Activated CD8-positive, alpha-beta memory T cell treated with anti-CD3 and anti-CD28 coated beads, Interleukin-2, amount 10 ng/mL, durations not matched to agents 7 days and 5 days (primary cell): ENCODE measurements at regions not wholly inside any gene's neighbourhood (a gene's known extent, or its start where the extent isn't known, plus 50 kb on each side); places are given as distances from the start of the nearest gene placed in this dataset.
"Not testable (repeated sequence)": the region's sequence is repeated elsewhere in the genome, so short reads cannot be mapped to it uniquely, and the experiment has no call there.

Experiments
- ATAC-seq: fragments of 150-1000 bp; cut with Tn5 transposase; one replicate; pipeline ENCODE4 v1.10.0; 2021; ENCODE audit warnings: moderate library complexity
- CTCF ChIA-PET: fragments of 350-600 bp; sonication (Branson Sonifier 250); formaldehyde crosslinking; loops from one replicate; lab custom pipeline; 2021; ENCODE audit warnings: antibody characterized with exemption; lab: Charles Lee
- DNase-seq: peaks from one replicate; pipeline ENCODE4 v3.0.0-alpha.2; 2020
- H3K27ac Mint-ChIP-seq: one replicate; pipeline ENCODE4 v1.8.0; 2021; ENCODE audit warnings: mild to moderate bottlenecking, mixed read lengths
- H3K27me3 Mint-ChIP-seq: one replicate; pipeline ENCODE4 v1.8.0; 2021; ENCODE audit warnings: mixed read lengths
- H3K36me3 Mint-ChIP-seq: one replicate; pipeline ENCODE4 v1.8.0; 2021; ENCODE audit warnings: mild to moderate bottlenecking, mixed read lengths
- H3K4me1 Mint-ChIP-seq: one replicate; pipeline ENCODE4 v1.8.0; 2021; ENCODE audit warnings: mixed read lengths
- H3K4me3 Mint-ChIP-seq: one replicate; pipeline ENCODE4 v1.8.0; 2021; ENCODE audit warnings: mild to moderate bottlenecking, moderate library complexity, mixed read lengths
- H3K9me3 Mint-ChIP-seq: one replicate; pipeline ENCODE4 v1.8.0; 2022; ENCODE audit warnings: low read depth, mixed read lengths

DNA sequence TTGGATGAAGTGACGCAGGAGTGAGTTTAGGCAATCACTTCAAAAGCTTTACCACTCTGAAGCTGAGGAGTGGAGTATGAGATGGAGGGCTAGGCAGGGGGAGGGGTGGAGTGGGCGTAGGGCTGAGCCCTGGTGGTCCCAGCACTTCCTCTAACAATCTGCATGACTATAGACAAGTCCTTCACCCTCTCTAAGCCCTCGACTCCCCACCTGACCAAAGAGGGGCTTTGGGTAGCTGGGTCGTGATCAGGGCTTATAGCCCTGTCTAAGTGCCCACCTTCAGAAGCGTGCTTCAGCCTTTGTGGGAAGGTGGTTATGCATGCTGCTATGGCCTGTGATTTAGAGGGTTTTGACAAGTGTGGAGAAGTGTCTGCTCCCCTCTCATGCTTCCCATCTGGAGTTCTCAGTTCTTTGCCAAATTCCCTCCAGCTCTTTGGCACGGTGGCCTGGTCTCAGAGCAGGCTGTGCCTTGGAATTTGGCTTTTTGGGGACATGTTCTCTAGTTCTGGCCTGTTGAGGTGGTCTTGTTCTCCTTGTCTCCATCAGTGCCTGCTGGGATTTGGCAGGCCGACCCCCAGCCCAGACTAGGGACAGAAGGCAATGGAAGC is 53.0 kb downstream of the ACTBL2 start:
- ATAC-seq, result no peak
- Mint-ChIP-seq H3K27me3 (peaks cover 2% of the 10 kb centered on the region), H3K36me3 (no peaks in the 10 kb centered on the region), H3K27ac (no peak overlapping the region), H3K4me1 (no peaks in the 10 kb centered on the region), H3K9me3 (no peaks in the 10 kb centered on the region), H3K4me3 (no peak overlapping the region)
- CTCF ChIA-PET, result no interaction called here
- DNase-seq, result no peak

- H3K27ac Mint-ChIP-seq, H3K27me3 Mint-ChIP-seq, H3K4me3 Mint-ChIP-seq, H3K4me1 Mint-ChIP-seq, CTCF ChIA-PET, H3K36me3 Mint-ChIP-seq, DNase-seq, H3K9me3 Mint-ChIP-seq, ATAC-seq: not testable (repeated sequence)
Measured at GRCh38 chr5:57429021-57429420, 53.6 kb downstream of the ACTBL2 start.

GRCh38 chr5:57422993-57423392 is 59.6 kb downstream of the ACTBL2 start:
- no peak overlapping the region for H3K27ac Mint-ChIP-seq
- DNase-seq (no peak), ATAC-seq (no peak)
- CTCF ChIA-PET, result no interaction called here
- H3K36me3 Mint-ChIP-seq, result no peaks in the 10 kb centered on the region
- H3K4me3 Mint-ChIP-seq, result no peak overlapping the region
- peaks cover 4% of the 10 kb centered on the region for H3K27me3 Mint-ChIP-seq
- no peaks in the 10 kb centered on the region for H3K9me3 Mint-ChIP-seq
- no peaks in the 10 kb centered on the region for H3K4me1 Mint-ChIP-seq

- Mint-ChIP-seq H3K4me1 (no peaks in the 10 kb centered on the region), H3K27ac (no peak overlapping the region), H3K27me3 (peaks cover 5% of the 10 kb centered on the region), H3K4me3 (no peak overlapping the region), H3K9me3 (no peaks in the 10 kb centered on the region), H3K36me3 (no peaks in the 10 kb centered on the region)
- no peak for DNase-seq
- CTCF ChIA-PET, result interaction anchor here (0.8 kb wide), 1 partner anchor 11 kb away, joined by 3 read pairs; no protein-coding TSS in a partner anchor
- no peak for ATAC-seq
Measured at GRCh38 chr5:57422341-57422740, 60.3 kb downstream of the ACTBL2 start.

DNA sequence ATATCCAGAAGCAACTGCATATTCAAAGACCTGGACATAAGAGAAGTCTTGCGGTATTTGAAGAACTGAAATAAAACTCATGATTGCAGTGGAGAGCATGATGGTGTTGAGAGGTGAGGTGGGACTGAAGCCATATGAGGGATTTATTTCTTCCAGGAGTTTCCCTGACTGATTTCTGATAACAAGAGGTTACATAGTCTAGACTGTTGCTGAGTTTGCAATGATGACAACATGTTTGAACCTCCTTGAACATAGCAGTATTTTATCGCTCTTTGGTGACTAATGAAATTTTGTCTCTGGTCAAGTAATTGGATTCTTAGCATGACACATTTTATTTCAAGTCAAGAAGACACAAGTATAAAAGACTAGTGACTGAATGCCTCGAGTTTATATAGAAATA is 61.8 kb downstream of the ACTBL2 start:
- Mint-ChIP-seq H3K4me3 (no peak overlapping the region), H3K27ac (no peak overlapping the region), H3K4me1 (no peaks in the 10 kb centered on the region), H3K9me3 (no peaks in the 10 kb centered on the region), H3K27me3 (peaks cover 5% of the 10 kb centered on the region), H3K36me3 (no peaks in the 10 kb centered on the region)
- ATAC-seq (no peak), DNase-seq (no peak)
- CTCF ChIA-PET, result no interaction called here

DNA sequence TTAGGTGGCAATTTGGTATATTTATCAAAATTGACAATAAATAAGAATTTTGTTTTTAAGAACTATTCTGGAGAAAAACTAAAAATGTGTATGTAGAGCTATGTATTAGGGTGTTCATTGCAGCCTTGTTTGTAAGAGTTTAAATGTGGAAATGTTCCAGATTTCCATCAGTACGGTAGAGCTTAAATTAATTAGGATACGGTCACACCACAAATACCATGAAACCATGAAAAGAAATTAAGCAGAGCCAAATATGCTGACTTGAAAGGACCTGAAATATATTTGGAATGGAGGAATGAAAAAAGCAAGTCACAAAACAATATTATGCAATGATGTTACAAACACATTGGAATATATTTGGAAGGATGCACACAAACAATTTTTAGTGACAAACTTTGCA is 64.6 kb downstream of the ACTBL2 start:
- no peaks in the 10 kb centered on the region for H3K36me3 Mint-ChIP-seq
- H3K9me3 Mint-ChIP-seq, result no peaks in the 10 kb centered on the region
- peaks cover 5% of the 10 kb centered on the region for H3K27me3 Mint-ChIP-seq
- H3K4me3 Mint-ChIP-seq, result no peak overlapping the region
- CTCF ChIA-PET, result no interaction called here
- no peak for DNase-seq
- H3K27ac Mint-ChIP-seq, result no peak overlapping the region
- ATAC-seq, result no peak
- no peaks in the 10 kb centered on the region for H3K4me1 Mint-ChIP-seq

- ATAC-seq (no peak), DNase-seq (no peak)
- Mint-ChIP-seq H3K4me3 (no peak overlapping the region), H3K36me3 (no peaks in the 10 kb centered on the region), H3K4me1 (no peaks in the 10 kb centered on the region), H3K27ac (no peak overlapping the region), H3K27me3 (peaks cover 5% of the 10 kb centered on the region), H3K9me3 (no peaks in the 10 kb centered on the region)
- CTCF ChIA-PET, result no interaction called here
Measured at GRCh38 chr5:57417320-57417719, 65.3 kb downstream of the ACTBL2 start.

DNA sequence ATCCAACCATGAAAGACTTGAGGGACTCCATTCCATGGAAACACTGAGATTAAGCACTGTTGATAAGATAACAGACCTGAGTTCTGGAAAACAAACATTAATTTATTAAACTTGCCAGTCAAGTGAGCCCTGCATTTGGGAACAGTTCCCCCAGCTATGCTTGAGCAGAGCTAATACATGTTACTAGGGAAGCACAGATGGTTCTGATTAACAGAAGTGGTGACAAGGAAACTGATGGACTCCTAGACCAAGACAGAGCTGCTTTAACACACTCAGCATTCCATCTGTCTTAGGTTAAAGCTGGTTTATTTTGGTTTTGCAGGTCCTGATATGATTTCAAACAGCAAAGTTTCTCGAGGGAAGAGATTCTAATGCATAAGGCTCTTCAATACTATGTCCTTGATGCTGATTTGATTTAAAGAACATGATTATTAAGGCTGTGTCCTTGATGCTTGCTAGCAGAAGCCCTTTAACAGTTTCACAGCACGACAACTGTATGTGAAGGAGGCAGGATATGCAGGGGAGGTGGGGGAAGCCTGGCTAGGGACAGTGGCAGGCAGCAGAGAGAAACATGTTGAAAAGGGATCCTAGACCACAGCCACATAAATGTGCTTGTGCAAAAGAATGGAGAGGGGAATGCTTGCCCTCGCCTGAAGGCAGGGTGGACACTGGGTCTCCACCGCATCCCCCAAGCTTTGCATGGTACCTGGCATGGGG is 66.2 kb downstream of the ACTBL2 start:
- Mint-ChIP-seq H3K27me3 (peaks cover 5% of the 10 kb centered on the region), H3K9me3 (no peaks in the 10 kb centered on the region), H3K4me1 (no peaks in the 10 kb centered on the region), H3K36me3 (no peaks in the 10 kb centered on the region), H3K4me3 (no peak overlapping the region), H3K27ac (no peak overlapping the region)
- CTCF ChIA-PET, result no interaction called here
- ATAC-seq (no peak), DNase-seq (no peak)

DNA sequence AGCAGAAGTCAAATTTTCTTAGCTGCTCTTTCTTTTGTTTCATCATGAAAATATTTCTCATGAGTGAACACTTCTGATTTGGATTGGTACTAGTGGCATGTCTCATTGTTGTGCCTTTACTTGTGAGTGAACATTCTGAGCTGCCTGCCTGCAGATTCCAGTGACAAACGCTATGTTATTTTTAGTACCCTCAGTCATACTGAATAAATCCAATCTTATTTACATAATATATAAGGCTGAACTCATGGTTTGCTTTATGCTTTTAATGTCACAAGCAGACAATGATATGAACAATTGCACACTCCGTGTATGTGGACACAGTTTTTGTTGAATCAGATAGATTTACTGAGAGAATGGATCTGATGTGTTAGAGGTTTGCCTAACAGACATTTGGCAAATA is 67.8 kb downstream of the ACTBL2 start:
- Mint-ChIP-seq H3K4me3 (no peak overlapping the region), H3K4me1 (no peaks in the 10 kb centered on the region), H3K9me3 (no peaks in the 10 kb centered on the region), H3K36me3 (no peaks in the 10 kb centered on the region), H3K27me3 (peaks cover 5% of the 10 kb centered on the region), H3K27ac (no peak overlapping the region)
- ATAC-seq (no peak), DNase-seq (no peak)
- CTCF ChIA-PET, result no interaction called here

- H3K4me1 Mint-ChIP-seq, result no peaks in the 10 kb centered on the region
- H3K4me3 Mint-ChIP-seq, result no peak overlapping the region
- H3K27ac Mint-ChIP-seq, result no peak overlapping the region
- CTCF ChIA-PET, result no interaction called here
- ATAC-seq (no peak), DNase-seq (no peak)
- H3K36me3 Mint-ChIP-seq, result no peaks in the 10 kb centered on the region
- no peaks in the 10 kb centered on the region for H3K9me3 Mint-ChIP-seq
- peaks cover 5% of the 10 kb centered on the region for H3K27me3 Mint-ChIP-seq
Measured at GRCh38 chr5:57414191-57414590, 68.4 kb downstream of the ACTBL2 start.

DNA sequence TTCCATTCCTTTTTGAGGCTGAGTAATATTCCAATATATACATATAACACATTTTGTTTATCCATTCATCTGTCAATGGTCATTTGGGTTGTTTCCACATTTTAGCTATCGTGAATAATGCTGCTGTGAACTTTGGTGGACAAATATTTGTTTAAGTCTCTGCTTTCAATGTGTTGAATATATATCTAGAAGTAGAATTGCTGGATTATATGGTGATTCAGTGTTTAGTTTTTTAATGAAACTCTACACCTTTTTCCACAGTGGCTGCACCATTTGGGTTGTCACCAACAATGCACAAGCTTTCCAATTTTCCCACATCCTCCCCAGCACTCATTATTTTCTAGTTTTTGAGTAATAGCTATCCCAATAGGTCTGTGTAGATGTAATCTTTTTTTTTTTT is 69.5 kb downstream of the ACTBL2 start:
- Mint-ChIP-seq H3K4me3 (no peak overlapping the region), H3K27me3 (peaks cover 2% of the 10 kb centered on the region), H3K36me3 (no peaks in the 10 kb centered on the region), H3K9me3 (no peaks in the 10 kb centered on the region), H3K27ac (no peak overlapping the region), H3K4me1 (no peaks in the 10 kb centered on the region)
- no peak for ATAC-seq
- no peak for DNase-seq
- CTCF ChIA-PET, result no interaction called here

- Mint-ChIP-seq H3K27me3 (no peaks in the 10 kb centered on the region), H3K9me3 (no peaks in the 10 kb centered on the region), H3K4me3 (no peak overlapping the region), H3K27ac (no peak overlapping the region), H3K4me1 (no peaks in the 10 kb centered on the region), H3K36me3 (no peaks in the 10 kb centered on the region)
- CTCF ChIA-PET, result no interaction called here
- DNase-seq, result no peak
- no peak for ATAC-seq
Measured at GRCh38 chr5:57412680-57413079, 69.9 kb downstream of the ACTBL2 start.

GRCh38 chr5:57411982-57412381 is 70.6 kb downstream of the ACTBL2 start:
- no peak for DNase-seq
- no peak overlapping the region for H3K4me3 Mint-ChIP-seq
- CTCF ChIA-PET, result interaction anchor here (0.5 kb wide), 1 partner anchor 10 kb away, joined by 3 read pairs; no protein-coding TSS in a partner anchor
- ATAC-seq, result no peak
- no peak overlapping the region for H3K27ac Mint-ChIP-seq
- H3K9me3 Mint-ChIP-seq, result no peaks in the 10 kb centered on the region
- H3K36me3 Mint-ChIP-seq, result no peaks in the 10 kb centered on the region
- H3K4me1 Mint-ChIP-seq, result no peaks in the 10 kb centered on the region
- no peaks in the 10 kb centered on the region for H3K27me3 Mint-ChIP-seq
